Esophagus muscularis mucosa (tissue), 3 donors: ENCODE measurements at regions not wholly inside any gene's neighbourhood (a gene's known extent, or its start where the extent isn't known, plus 50 kb on each side); places are given as distances from the start of the nearest gene placed in this dataset.
"Not testable (repeated sequence)": the region's sequence is repeated elsewhere in the genome, so short reads cannot be mapped to it uniquely, and the experiment has no call there.

Experiments
- CTCF ChIP-seq, 3 experiments: fragments of 200-600 bp in 2 of 3; fragments of 450-650 bp in 1 of 3; sonication (generic) in 2 of 3; IDR thresholded peaks; one replicate each; pipeline ENCODE4 v1.5.1; 2017 to 2019; ENCODE audit warnings: antibody characterized with exemption in 3 of 3, mild to moderate bottlenecking in 2 of 3, moderate library complexity in 1 of 3
- POLR2A ChIP-seq: fragments of 450-650 bp; IDR thresholded peaks from one replicate; pipeline ENCODE4 v1.6.1; 2017; ENCODE audit warnings: antibody characterized with exemption, moderate library complexity, mild to moderate bottlenecking, low read depth
- POLR2AphosphoS5 ChIP-seq, 2 donors: sonication (generic); formaldehyde crosslinking; IDR thresholded peaks; one replicate each; pipeline ENCODE4 v1.6.1; 2017; ENCODE audit warnings: antibody characterized with exemption in 2 of 2

GRCh38 chr10:45122180-45122860 is 121.6 kb downstream of the ZNF22 start:
- TF ChIP-seq CTCF (IDR thresholded peaks at IDR 0.05); POLR2A; POLR2AphosphoS5 (IDR thresholded peaks at IDR 0.05): not testable (repeated sequence)
